Naive thymus-derived CD8-positive, alpha-beta T cell (primary cell): ENCODE measurements at regions not wholly inside any gene's neighbourhood (a gene's known extent, or its start where the extent isn't known, plus 50 kb on each side); places are given as distances from the start of the nearest gene placed in this dataset.
A peak's percentile ranks its signal among the peaks of the same experiment; 100 is the strongest.

Source experiments
- ATAC-seq, 2 donors: fragments of 150-1000 bp; cut with Tn5 transposase in 1 of 2; sonication (Bioruptor Pico), chemical (Tn5 transposase) in 1 of 2; 1 replicate in 1 of 2; 2 replicates in 1 of 2; pipeline ENCODE4 v1.10.0; 2021; ENCODE audit warnings: mild to moderate bottlenecking in 2 of 2, moderate library complexity in 2 of 2
- POLR2A ChIA-PET: fragments of 350-600 bp; sonication (Branson Sonifier 250); formaldehyde crosslinking; loops from one replicate; lab custom pipeline; 2021; ENCODE audit warnings: antibody characterized with exemption; lab: Charles Lee
- DNase-seq, 10 donors: peaks; one replicate each; pipeline versions ENCODE4 v3.0.0 to v3.0.0-alpha.2; 2020 to 2022
- H3K27ac Mint-ChIP-seq, 10 donors: one replicate each; pipeline ENCODE4 v1.8.0; 2020 to 2022; ENCODE audit warnings: mild to moderate bottlenecking in 10 of 10, mixed read lengths in 10 of 10, moderate library complexity in 4 of 10, inconsistent platforms in 1 of 10
- H3K27me3 Mint-ChIP-seq, 5 donors: one replicate each; pipeline ENCODE4 v1.8.0; 2021 to 2022; ENCODE audit warnings: mixed read lengths in 5 of 5
- H3K36me3 Mint-ChIP-seq, 3 donors: one replicate each; pipeline ENCODE4 v1.8.0; 2020 to 2022; ENCODE audit warnings: mixed read lengths in 3 of 3, mild to moderate bottlenecking in 2 of 3, inconsistent platforms in 1 of 3
- H3K4me1 Mint-ChIP-seq, 4 donors: one replicate each; pipeline ENCODE4 v1.8.0; 2021 to 2022; ENCODE audit warnings: mixed read lengths in 4 of 4
- H3K4me3 Mint-ChIP-seq, 10 donors: one replicate each; pipeline ENCODE4 v1.8.0; 2020 to 2022; ENCODE audit warnings: mild to moderate bottlenecking in 10 of 10, mixed read lengths in 10 of 10, moderate library complexity in 6 of 10, inconsistent platforms in 1 of 10
- H3K9me3 Mint-ChIP-seq, 9 donors: one replicate each; pipeline ENCODE4 v1.8.0; 2020 to 2022; ENCODE audit warnings: mixed read lengths in 9 of 9, mild to moderate bottlenecking in 3 of 9, inconsistent platforms in 1 of 9, moderate library complexity in 1 of 9

- no peaks in the 10 kb centered on the region for H3K36me3 Mint-ChIP-seq
- ATAC-seq (no peak), DNase-seq (no peak)
- peaks cover 1 to 28% (median 15%) of the 10 kb centered on the region in 5 donors for H3K27me3 Mint-ChIP-seq
- peaks cover 0 to 7% (median 2%) of the 10 kb centered on the region in 4 donors for H3K4me1 Mint-ChIP-seq
- H3K27ac Mint-ChIP-seq, result no peak overlapping the region
- no peaks in the 10 kb centered on the region for H3K9me3 Mint-ChIP-seq
- POLR2A ChIA-PET, result no interaction called here
- no peak overlapping the region for H3K4me3 Mint-ChIP-seq
Measured at GRCh38 chr11:19561011-19561410, 151.6 kb upstream of the NAV2 start.

- no peak overlapping the region for H3K4me3 Mint-ChIP-seq
- peaks cover 1 to 23% (median 14%) of the 10 kb centered on the region in 5 donors for H3K27me3 Mint-ChIP-seq
- H3K27ac Mint-ChIP-seq, result no peak overlapping the region
- no peaks in the 10 kb centered on the region for H3K9me3 Mint-ChIP-seq
- ATAC-seq (no peak), DNase-seq (no peak)
- H3K36me3 Mint-ChIP-seq, result no peaks in the 10 kb centered on the region
- H3K4me1 Mint-ChIP-seq, result peaks cover 0 to 7% (median 2%) of the 10 kb centered on the region in 4 donors
- POLR2A ChIA-PET, result no interaction called here
Measured at GRCh38 chr11:19560156-19560555, 152.5 kb upstream of the NAV2 start.

- no peak overlapping the region for H3K27ac Mint-ChIP-seq
- POLR2A ChIA-PET, result no interaction called here
- ATAC-seq (no peak), DNase-seq (no peak)
- H3K4me3 Mint-ChIP-seq, result no peak overlapping the region
- H3K36me3 Mint-ChIP-seq, result no peaks in the 10 kb centered on the region
- peaks cover 0 to 7% (median 2%) of the 10 kb centered on the region in 4 donors for H3K4me1 Mint-ChIP-seq
- H3K9me3 Mint-ChIP-seq, result no peaks in the 10 kb centered on the region
- H3K27me3 Mint-ChIP-seq, result peaks cover 1 to 19% (median 14%) of the 10 kb centered on the region in 5 donors
Measured at GRCh38 chr11:19559746-19560145, 152.9 kb upstream of the NAV2 start.

- Mint-ChIP-seq H3K27ac (no peak overlapping the region), H3K27me3 (peaks cover 1 to 17% (median 14%) of the 10 kb centered on the region in 5 donors), H3K9me3 (no peaks in the 10 kb centered on the region), H3K4me1 (peaks cover 0 to 7% (median 2%) of the 10 kb centered on the region in 4 donors), H3K4me3 (no peak overlapping the region), H3K36me3 (no peaks in the 10 kb centered on the region)
- no peak for DNase-seq
- POLR2A ChIA-PET, result no interaction called here
- no peak for ATAC-seq
Measured at GRCh38 chr11:19558189-19558986, 154.2 kb upstream of the NAV2 start.

- Mint-ChIP-seq H3K4me1 (peaks cover 0 to 7% (median 2%) of the 10 kb centered on the region in 4 donors), H3K27me3 (peaks cover 1 to 14% (median 9%) of the 10 kb centered on the region in 5 donors), H3K4me3 (no peak overlapping the region), H3K36me3 (no peaks in the 10 kb centered on the region), H3K9me3 (no peaks in the 10 kb centered on the region), H3K27ac (no peak overlapping the region)
- POLR2A ChIA-PET, result no interaction called here
- DNase-seq (peak in 9 of 10 donors; percentile 20 to 79 (median 47)), ATAC-seq (no peak)
Measured at GRCh38 chr11:19557720-19558140, 154.9 kb upstream of the NAV2 start.

GRCh38 chr11:19557185-19557584, 155.5 kb upstream of the NAV2 start:
- Mint-ChIP-seq H3K27ac (no peak overlapping the region), H3K4me3 (no peak overlapping the region), H3K36me3 (no peaks in the 10 kb centered on the region), H3K9me3 (no peaks in the 10 kb centered on the region), H3K27me3 (peaks cover 1 to 14% (median 6%) of the 10 kb centered on the region in 5 donors), H3K4me1 (peaks cover 0 to 7% (median 2%) of the 10 kb centered on the region in 4 donors)
- ATAC-seq, result no peak
- POLR2A ChIA-PET, result no interaction called here
- no peak for DNase-seq

GRCh38 chr11:19555266-19555665, 157.4 kb upstream of the NAV2 start:
- H3K4me3 Mint-ChIP-seq, result no peak overlapping the region
- peaks cover 0 to 7% (median 2%) of the 10 kb centered on the region in 4 donors for H3K4me1 Mint-ChIP-seq
- H3K27ac Mint-ChIP-seq, result no peak overlapping the region
- H3K9me3 Mint-ChIP-seq, result no peaks in the 10 kb centered on the region
- H3K27me3 Mint-ChIP-seq, result peaks cover 0 to 19% (median 6%) of the 10 kb centered on the region in 5 donors
- POLR2A ChIA-PET, result no interaction called here
- no peak for ATAC-seq
- no peak for DNase-seq
- H3K36me3 Mint-ChIP-seq, result no peaks in the 10 kb centered on the region

GRCh38 chr11:19553683-19554333, 158.8 kb upstream of the NAV2 start:
- DNase-seq, result peak; percentile 15 to 70 (median 44)
- no peaks in the 10 kb centered on the region for H3K9me3 Mint-ChIP-seq
- H3K27ac Mint-ChIP-seq, result no peak overlapping the region
- ATAC-seq, result peak; percentile 39 to 46
- H3K4me3 Mint-ChIP-seq, result no peak overlapping the region
- H3K27me3 Mint-ChIP-seq, result peaks cover 0 to 17% (median 6%) of the 10 kb centered on the region in 5 donors
- POLR2A ChIA-PET, result no interaction called here
- peaks cover 0 to 7% (median 2%) of the 10 kb centered on the region in 4 donors for H3K4me1 Mint-ChIP-seq
- H3K36me3 Mint-ChIP-seq, result no peaks in the 10 kb centered on the region

- no peaks in the 10 kb centered on the region for H3K9me3 Mint-ChIP-seq
- peaks cover 0 to 17% (median 5%) of the 10 kb centered on the region in 5 donors for H3K27me3 Mint-ChIP-seq
- peaks cover 0 to 5% (median 2%) of the 10 kb centered on the region in 4 donors for H3K4me1 Mint-ChIP-seq
- H3K4me3 Mint-ChIP-seq, result no peak overlapping the region
- ATAC-seq (no peak), DNase-seq (no peak)
- H3K36me3 Mint-ChIP-seq, result no peaks in the 10 kb centered on the region
- POLR2A ChIA-PET, result no interaction called here
- H3K27ac Mint-ChIP-seq, result no peak overlapping the region
Measured at GRCh38 chr11:19552656-19553260, 159.9 kb upstream of the NAV2 start.

- Mint-ChIP-seq H3K9me3 (no peaks in the 10 kb centered on the region), H3K27me3 (peaks cover 0 to 16% (median 0%) of the 10 kb centered on the region in 5 donors), H3K4me1 (no peaks in the 10 kb centered on the region), H3K4me3 (no peak overlapping the region), H3K27ac (no peak overlapping the region), H3K36me3 (no peaks in the 10 kb centered on the region)
- no peak for DNase-seq
- POLR2A ChIA-PET, result no interaction called here
- ATAC-seq, result no peak
Measured at GRCh38 chr11:19552161-19552560, 160.5 kb upstream of the NAV2 start.

- peaks cover 0 to 19% (median 7%) of the 10 kb centered on the region in 5 donors for H3K27me3 Mint-ChIP-seq
- H3K4me1 Mint-ChIP-seq, result no peaks in the 10 kb centered on the region
- POLR2A ChIA-PET, result no interaction called here
- H3K9me3 Mint-ChIP-seq, result no peaks in the 10 kb centered on the region
- ATAC-seq, result no peak
- no peak for DNase-seq
- no peak overlapping the region for H3K27ac Mint-ChIP-seq
- H3K36me3 Mint-ChIP-seq, result no peaks in the 10 kb centered on the region
- H3K4me3 Mint-ChIP-seq, result no peak overlapping the region
Measured at GRCh38 chr11:19551457-19551856, 161.2 kb upstream of the NAV2 start.

- Mint-ChIP-seq H3K27me3 (peaks cover 5 to 27% (median 20%) of the 10 kb centered on the region in 5 donors), H3K9me3 (no peaks in the 10 kb centered on the region), H3K36me3 (no peaks in the 10 kb centered on the region), H3K4me1 (no peaks in the 10 kb centered on the region), H3K4me3 (no peak overlapping the region), H3K27ac (no peak overlapping the region)
- ATAC-seq (no peak), DNase-seq (no peak)
- POLR2A ChIA-PET, result no interaction called here
Measured at GRCh38 chr11:19547044-19547443, 165.6 kb upstream of the NAV2 start.

GRCh38 chr11:19546325-19546724, 166.3 kb upstream of the NAV2 start:
- no peaks in the 10 kb centered on the region for H3K4me1 Mint-ChIP-seq
- H3K9me3 Mint-ChIP-seq, result no peaks in the 10 kb centered on the region
- H3K36me3 Mint-ChIP-seq, result no peaks in the 10 kb centered on the region
- no peak overlapping the region for H3K4me3 Mint-ChIP-seq
- DNase-seq (no peak), ATAC-seq (no peak)
- H3K27me3 Mint-ChIP-seq, result peaks cover 5 to 29% (median 20%) of the 10 kb centered on the region in 5 donors
- POLR2A ChIA-PET, result no interaction called here
- no peak overlapping the region for H3K27ac Mint-ChIP-seq
